A673 (cell line): ENCODE measurements at regions not wholly inside any gene's neighbourhood (a gene's known extent, or its start where the extent isn't known, plus 50 kb on each side); places are given as distances from the start of the nearest gene placed in this dataset.

ENCODE experiments used
- BruUV-seq: library from RNA; stranded (reverse); fragments of 400-500 nt; replicated peaks from 2 replicates; lab custom pipeline; 2021; lab: Mats Ljungman, UMichigan
- CTCF ChIA-PET: fragments of 300-600 bp; sonication (Branson Sonifier 250); formaldehyde crosslinking; loops from one replicate; lab custom pipeline; 2022; ENCODE audit warnings: antibody characterized with exemption; lab: Charles Lee
- POLR2A ChIA-PET: fragments of 300-600 bp; sonication (Branson Sonifier 250); formaldehyde crosslinking; loops from one replicate; lab custom pipeline; 2022; ENCODE audit warnings: antibody characterized with exemption; ENCODE audit not compliant: low non-redundant PET; lab: Charles Lee
- DNase-seq: peaks from one replicate; pipeline ENCODE4 v3.0.0-alpha.2; 2015; ENCODE audit warnings: low spot score
- H3K27ac ChIP-seq: fragments of 200-600 bp; sonication (generic); 2 replicates; pipeline ENCODE4 v1.5.1; 2016; ENCODE audit warnings: mixed run types, low read depth, mild to moderate bottlenecking, mixed read lengths, antibody characterized with exemption, low read length; ENCODE audit not compliant: poor library complexity, severe bottlenecking
- H3K27me3 ChIP-seq: fragments of 200-600 bp; sonication (generic); replicated peaks from 2 replicates; pipeline ENCODE4 v1.6.1; 2017; ENCODE audit warnings: mixed run types, low read depth, mild to moderate bottlenecking, mixed read lengths, antibody characterized with exemption, low read length; ENCODE audit not compliant: insufficient read depth, poor library complexity
- H3K36me3 ChIP-seq: fragments of 200-600 bp; sonication (generic); 2 replicates; pipeline ENCODE4 v1.6.1; 2016; ENCODE audit warnings: mixed run types, mild to moderate bottlenecking, mixed read lengths, antibody characterized with exemption, low read length; ENCODE audit not compliant: insufficient read depth, poor library complexity, severe bottlenecking
- H3K4me1 ChIP-seq: fragments of 200-600 bp; sonication (generic); 2 replicates; pipeline ENCODE4 v1.6.1; 2017; ENCODE audit warnings: mixed run types, mild to moderate bottlenecking, mixed read lengths, antibody characterized with exemption, low read length; ENCODE audit not compliant: insufficient read depth, poor library complexity, severe bottlenecking
- H3K4me3 ChIP-seq: fragments of 200-600 bp; sonication (generic); 2 replicates; pipeline ENCODE4 v1.5.1; 2016; ENCODE audit warnings: low read depth, mixed run types, mild to moderate bottlenecking, mixed read lengths, low read length; ENCODE audit not compliant: poor library complexity, severe bottlenecking
- H3K9me3 ChIP-seq: fragments of 200-600 bp; sonication (generic); 2 replicates; pipeline ENCODE4 v1.6.1; 2016; ENCODE audit warnings: mixed run types, low read depth, mild to moderate bottlenecking, mixed read lengths, antibody characterized with exemption, low read length; ENCODE audit not compliant: poor library complexity, severe bottlenecking
- EZH2 ChIP-seq: fragments of 200-600 bp; sonication (generic); IDR thresholded peaks from 2 replicates; pipeline ENCODE4 v1.6.1; 2017; ENCODE audit warnings: borderline replicate concordance, low read depth, mild to moderate bottlenecking, mixed read lengths, antibody characterized with exemption, low read length; ENCODE audit not compliant: poor library complexity, severe bottlenecking
- intact Hi-C: fragments of 100-400 bp; cut with micrococcal nuclease; formaldehyde crosslinking; loops from one replicate; pipeline ENCODE4 v1.10.0; 2022; ENCODE audit not compliant: unreplicated experiment
- TF ChIP-seq, protein P1 (sequence below): fragments of 300-800, 200-600 bp; sonication (generic); conservative IDR thresholded peaks from 2 replicates; pipeline ENCODE4 v1.5.1; 2017; ENCODE audit warnings: low read depth, mild to moderate bottlenecking, antibody characterized with exemption, low read length, moderate library complexity, mixed read lengths

DNA sequence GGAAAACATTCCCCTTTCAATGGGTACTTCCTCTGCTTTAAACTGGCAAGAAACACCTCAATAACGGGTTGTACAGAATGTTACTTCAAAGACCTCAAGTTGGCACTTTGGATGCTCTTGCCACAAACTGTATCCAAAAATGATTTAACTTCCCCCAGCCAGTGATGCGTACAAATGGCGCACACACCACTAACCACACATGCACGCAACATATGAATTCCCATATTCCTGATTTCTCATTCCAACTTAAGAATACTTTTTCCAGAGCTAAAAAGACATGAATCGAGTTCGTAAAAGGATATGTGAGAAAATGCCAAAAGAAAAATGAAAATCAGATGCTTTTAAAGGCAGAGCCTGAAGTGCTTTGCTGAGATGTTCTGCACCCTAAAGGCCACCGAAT, 388.0 kb upstream of the PIK3R1 start:
- no peak overlapping the region for H3K4me3 ChIP-seq
- ChIA-PET CTCF (no interaction called here), POLR2A (no interaction called here)
- no TSS peak for BruUV-seq
- H3K4me1 ChIP-seq = peaks cover 3% of the 10 kb centered on the region
- H3K27me3 ChIP-seq = no peaks in the 10 kb centered on the region
- TF ChIP-seq, protein P1, sequence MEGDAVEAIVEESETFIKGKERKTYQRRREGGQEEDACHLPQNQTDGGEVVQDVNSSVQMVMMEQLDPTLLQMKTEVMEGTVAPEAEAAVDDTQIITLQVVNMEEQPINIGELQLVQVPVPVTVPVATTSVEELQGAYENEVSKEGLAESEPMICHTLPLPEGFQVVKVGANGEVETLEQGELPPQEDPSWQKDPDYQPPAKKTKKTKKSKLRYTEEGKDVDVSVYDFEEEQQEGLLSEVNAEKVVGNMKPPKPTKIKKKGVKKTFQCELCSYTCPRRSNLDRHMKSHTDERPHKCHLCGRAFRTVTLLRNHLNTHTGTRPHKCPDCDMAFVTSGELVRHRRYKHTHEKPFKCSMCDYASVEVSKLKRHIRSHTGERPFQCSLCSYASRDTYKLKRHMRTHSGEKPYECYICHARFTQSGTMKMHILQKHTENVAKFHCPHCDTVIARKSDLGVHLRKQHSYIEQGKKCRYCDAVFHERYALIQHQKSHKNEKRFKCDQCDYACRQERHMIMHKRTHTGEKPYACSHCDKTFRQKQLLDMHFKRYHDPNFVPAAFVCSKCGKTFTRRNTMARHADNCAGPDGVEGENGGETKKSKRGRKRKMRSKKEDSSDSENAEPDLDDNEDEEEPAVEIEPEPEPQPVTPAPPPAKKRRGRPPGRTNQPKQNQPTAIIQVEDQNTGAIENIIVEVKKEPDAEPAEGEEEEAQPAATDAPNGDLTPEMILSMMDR = no peak
- TF ChIP-seq EZH2 = no peak
- no peaks in the 10 kb centered on the region for H3K36me3 ChIP-seq
- intact Hi-C loops = no loop called here
- H3K9me3 ChIP-seq = no peaks in the 10 kb centered on the region
- H3K27ac ChIP-seq = no peak overlapping the region
- no peak for DNase-seq

DNA sequence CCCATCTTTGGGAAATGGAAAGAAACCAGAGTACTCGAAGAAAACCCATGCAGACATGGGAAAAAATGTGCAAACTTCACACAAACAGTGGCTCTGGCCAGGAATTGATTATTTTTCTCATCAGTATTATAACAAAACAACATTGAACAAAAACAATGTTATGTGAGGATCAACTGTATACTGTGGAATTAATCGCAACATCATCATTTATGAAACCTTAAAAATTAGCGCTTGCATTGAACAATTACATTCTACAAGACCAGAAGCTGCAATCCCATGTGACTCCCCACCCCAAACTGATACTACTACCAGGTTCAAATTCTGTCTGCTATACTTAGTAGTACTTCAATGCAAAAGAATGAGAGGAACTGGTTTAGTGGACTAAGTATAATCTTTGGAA, 390.7 kb upstream of the PIK3R1 start:
- no TSS peak for BruUV-seq
- CTCF ChIA-PET = no interaction called here
- POLR2A ChIA-PET = no interaction called here

DNA sequence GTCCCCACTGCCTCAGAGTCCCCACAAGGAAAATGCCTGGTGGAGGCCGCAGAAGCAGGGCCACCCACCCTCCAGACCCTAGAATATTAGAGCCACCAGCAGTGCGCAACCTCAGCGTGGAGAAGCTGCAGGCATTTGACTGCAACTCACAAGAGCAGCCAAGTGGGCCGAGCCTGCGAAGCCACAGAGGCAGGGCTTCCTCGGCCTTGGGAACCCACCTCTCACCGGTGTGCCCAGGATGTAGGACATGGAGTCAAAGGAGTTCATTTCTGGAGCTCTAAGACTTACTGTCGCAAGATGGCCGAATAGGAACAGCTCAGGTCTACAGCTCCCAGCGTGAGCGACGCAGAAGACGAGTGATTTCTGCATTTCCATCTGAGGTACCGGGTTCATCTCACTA, 397.9 kb upstream of the PIK3R1 start:
- TF ChIP-seq, protein P1 = no peak
- no peak for TF ChIP-seq EZH2
- H3K27me3 ChIP-seq = no peaks in the 10 kb centered on the region
- H3K27ac ChIP-seq = no peak overlapping the region
- H3K36me3 ChIP-seq = no peaks in the 10 kb centered on the region
- no peaks in the 10 kb centered on the region for H3K9me3 ChIP-seq
- no peak for DNase-seq
- intact Hi-C loops = no loop called here
- no peak overlapping the region for H3K4me3 ChIP-seq
- BruUV-seq = no TSS peak
- ChIA-PET CTCF (no interaction called here), POLR2A (no interaction called here)
- H3K4me1 ChIP-seq = no peaks in the 10 kb centered on the region

More for the DNA sequence above, 390.7 kb upstream of the PIK3R1 start:
- Histone ChIP-seq H3K27ac (no peak overlapping the region), H3K9me3 (no peaks in the 10 kb centered on the region), H3K36me3 (no peaks in the 10 kb centered on the region), H3K4me3 (no peak overlapping the region), H3K4me1 (no peaks in the 10 kb centered on the region), H3K27me3 (no peaks in the 10 kb centered on the region)
- TF ChIP-seq EZH2 = no peak
- TF ChIP-seq, protein P1 = no peak
- no peak for DNase-seq
- intact Hi-C loops = no loop called here
